Stimulated activated CD4-positive, alpha-beta T cell treated with anti-CD3 and anti-CD28 coated beads, Interleukin-4, amount 100 ng/mL, for 1 hour (primary cell): ENCODE measurements at regions not wholly inside any gene's neighbourhood (a gene's known extent, or its start where the extent isn't known, plus 50 kb on each side); places are given as distances from the start of the nearest gene placed in this dataset.
"Not testable (repeated sequence)": the region's sequence is repeated elsewhere in the genome, so short reads cannot be mapped to it uniquely, and the experiment has no call there.

Experiments used
- DNase-seq: peaks from one replicate; pipeline ENCODE4 v3.0.0-alpha.2; 2020

DNA sequence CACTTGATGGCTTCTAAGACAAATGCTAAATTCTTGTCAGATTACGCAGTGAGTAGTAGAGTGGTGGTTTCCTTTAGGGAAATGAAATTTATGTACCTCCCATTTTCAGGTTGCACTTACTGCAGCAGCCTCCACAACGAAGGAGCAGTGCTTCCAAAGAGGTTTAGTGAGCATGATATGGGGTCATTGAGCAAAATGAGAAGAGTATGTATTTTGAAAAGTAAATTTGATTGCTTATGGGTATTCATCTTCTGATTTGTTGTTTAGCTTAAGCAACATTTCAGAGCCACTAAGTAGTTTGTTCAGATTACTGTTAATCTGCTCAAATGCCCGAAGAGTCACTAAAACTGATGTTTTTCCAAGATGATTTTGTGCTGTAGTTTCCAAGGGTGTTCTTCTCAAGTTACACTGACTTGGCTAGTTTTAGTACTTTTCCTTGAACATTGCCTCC, 493.6 kb downstream of the PCNX1 start:
- DNase-seq = no peak

DNA sequence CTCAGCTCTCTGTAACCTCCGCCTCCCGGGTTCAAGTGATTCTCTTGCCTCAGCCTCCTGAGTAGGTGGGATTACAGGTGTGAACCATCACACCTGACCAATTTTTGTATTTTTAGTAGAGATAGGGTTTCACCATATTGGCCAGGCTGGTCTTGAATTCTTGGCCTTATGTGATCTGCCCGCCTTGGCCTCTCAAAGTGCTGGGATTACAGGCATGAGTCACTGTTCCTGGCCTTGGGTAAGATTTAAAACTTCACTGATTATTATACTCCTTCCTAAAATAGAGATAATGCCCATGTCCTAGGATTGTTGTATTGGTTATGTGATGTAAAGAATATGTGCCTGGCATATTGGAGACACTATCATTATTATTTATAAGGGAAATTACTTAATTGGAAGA, 495.2 kb downstream of the PCNX1 start:
- DNase-seq = not testable (repeated sequence)

DNA sequence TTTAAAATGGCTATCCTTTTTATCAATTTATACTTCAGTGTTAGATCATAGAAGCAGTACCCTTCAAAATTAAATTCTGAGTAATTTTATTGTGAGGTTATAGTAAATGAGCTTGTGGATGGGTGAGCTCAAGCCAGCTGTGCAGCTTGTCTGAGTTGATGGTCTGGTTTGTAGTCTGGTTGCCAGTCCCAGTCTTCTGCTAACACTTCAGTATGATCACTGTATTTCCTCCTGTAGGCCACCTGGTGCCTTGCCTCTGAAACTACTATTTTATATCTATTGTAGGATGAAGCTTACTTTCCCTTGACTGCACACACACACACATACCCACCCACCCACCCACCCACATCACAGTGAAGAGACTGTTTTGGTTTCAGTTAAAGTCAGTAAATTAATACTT, 496.4 kb downstream of the PCNX1 start:
- no peak for DNase-seq

DNA sequence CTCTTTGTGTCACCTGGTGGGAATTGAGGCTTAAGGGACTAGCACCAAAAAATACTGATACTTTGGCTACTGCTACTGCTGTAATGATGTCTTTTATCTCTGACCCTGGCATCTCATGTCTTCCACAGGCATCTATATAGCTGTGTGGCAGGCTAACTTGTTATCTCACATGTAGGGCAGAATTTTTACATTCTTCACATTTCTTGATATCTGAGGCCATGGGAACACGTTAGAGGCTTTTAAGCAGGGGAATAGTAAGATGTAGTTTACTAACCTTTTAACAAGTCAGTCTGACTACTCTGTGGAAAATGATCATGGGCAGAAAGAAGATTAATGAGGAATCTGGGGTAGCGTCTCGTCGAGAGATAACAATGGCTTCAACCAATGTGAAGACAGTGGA, 498.4 kb downstream of the PCNX1 start:
- DNase-seq = no peak

DNA sequence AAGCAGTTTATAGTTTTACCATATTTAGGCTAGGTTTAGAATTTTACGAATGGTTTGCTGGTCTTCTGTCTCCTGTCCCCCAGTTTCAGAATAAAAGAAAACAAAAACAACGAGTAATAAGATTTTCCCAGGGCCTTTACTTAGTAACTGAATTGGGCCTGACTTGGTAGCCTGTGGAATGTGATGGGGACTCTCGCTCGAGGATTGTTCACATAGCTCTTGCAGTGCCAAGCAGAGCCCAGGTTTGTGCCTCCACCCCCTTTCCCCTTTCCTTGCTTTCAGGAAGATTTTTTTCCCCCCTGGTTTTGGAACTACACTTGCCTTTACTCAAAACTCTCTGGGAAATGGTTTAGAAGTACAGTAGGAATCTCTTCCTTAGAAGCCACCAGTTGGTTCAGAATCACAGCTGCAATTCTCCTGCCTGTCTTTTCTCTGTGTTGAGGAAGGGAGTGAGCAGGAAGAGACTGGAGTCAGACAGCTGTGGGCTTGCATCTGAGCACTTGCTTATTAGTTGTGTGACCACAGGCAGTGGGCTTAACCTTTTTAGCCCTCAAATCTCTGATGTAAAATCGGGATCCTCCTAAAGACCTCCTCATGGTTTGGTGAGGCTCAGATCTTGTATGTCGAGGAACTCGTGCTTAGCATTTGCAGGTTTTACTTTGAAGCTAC, 501.2 kb downstream of the PCNX1 start:
- no peak for DNase-seq

DNA sequence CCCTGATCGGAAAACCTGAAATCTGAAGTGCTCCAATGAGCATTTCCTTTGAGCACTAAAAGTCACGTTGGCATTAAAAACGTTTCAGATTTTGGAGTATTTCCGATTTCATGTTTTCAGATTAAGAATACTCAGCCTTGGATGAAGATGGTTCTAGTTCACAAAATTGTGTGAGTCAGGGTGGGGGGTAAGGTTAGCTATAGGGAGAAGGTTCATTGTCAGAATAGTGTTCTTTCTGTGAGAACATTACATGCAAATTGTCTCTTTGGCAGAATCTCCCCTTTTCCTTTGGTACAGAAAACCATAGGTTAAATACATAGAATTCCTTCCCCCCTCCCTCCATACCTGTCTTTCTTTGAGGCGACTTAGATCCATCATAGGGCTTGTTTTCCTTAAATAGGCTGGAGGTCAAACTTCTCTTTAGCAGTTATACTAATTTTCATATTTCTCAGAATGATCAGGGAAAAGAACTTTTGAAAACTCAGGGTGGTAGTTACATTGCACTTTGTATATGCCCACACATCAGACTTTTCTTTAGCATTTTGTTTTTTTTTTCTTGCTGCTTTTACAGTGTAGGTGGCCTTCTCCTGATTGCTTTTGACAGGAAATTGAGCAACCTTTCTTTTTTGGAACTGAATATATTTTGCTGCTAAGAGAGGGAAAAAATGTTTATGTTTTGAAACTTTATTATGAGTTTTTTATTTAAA, 503.5 kb downstream of the PCNX1 start:
- no peak for DNase-seq

DNA sequence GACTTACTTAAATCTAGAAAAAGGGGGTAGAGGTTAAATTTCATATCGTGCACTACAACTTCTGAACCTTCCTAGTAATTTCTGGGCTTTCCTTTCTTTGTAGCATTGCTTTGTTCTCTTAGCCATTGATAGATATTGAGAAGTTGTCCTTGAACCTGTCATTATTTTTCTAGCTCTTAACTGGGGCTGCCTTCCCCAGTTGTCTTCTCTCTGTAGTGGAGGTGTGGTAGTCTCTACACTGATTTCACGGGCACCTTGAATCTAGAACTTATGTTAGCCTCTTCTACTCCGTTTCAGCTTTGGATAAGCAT, 504.0 kb downstream of the PCNX1 start:
- no peak for DNase-seq

DNA sequence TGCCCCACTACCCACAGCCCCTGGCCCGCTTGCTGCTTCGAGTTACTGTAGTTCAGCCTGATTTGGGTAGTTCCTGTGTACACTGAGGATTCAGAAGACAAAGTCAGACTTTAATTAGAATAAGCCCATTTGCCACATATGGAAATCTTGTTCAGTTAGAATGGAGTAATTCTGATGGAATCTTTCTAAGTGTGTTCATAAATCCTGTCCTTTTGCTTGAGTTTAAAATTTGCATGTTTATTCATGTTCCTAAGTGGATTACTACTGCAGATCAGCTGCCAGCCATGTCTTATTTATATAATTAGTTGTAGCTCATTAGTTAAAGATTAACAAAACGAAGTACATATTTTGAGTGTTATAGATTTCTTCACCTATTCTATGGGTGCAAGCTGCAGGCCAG, 504.5 kb downstream of the PCNX1 start:
- DNase-seq = no peak

DNA sequence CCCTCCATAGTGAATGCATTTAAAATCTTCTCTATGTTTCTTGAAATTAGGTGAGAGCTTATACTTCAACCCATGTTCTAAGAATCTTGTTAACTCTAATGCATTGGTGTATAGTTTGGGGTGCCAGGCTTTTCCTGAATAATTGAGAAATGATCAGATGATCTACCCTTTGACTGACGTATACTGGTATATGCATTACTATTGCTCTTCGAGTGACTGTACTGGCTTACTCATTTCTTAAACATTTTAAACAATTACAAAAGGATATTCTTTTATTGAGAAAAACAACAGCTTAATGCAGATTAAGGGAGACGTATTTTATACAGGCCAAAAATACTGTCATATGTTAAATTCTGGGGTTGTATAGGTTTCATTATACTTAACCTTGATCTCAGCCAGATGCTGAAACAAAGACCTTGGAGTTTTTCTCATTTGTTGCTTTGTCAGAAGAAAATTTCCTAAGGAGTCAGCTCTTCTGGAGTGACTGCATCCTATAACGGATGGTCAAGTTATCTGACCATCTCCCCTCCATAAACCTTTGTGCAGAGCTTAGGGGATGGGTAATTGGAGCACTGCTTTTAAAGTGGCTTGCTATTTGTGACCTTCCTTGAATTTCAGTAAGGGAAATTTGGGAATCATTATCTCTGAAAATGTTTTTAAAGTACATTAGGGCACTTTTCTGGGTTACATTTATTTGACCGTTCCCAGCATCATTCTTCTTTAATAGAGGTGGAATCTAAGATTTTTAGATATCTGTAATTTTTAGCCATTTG, 507.6 kb downstream of the PCNX1 start:
- no peak for DNase-seq

DNA sequence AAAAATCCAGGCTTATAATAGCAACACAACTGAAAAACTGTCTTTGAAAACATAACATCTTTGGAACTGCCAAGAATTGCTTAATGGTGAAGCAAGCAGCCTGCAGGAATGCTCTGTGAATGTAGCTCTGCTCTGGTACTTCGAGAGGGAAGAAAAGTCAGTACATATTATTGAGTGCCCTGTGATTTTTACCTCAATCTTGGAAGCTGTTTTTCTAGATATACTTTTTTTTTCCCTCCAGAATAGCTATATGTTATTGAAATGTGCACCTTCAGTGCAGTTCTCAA, 508.1 kb downstream of the PCNX1 start:
- no peak for DNase-seq

DNA sequence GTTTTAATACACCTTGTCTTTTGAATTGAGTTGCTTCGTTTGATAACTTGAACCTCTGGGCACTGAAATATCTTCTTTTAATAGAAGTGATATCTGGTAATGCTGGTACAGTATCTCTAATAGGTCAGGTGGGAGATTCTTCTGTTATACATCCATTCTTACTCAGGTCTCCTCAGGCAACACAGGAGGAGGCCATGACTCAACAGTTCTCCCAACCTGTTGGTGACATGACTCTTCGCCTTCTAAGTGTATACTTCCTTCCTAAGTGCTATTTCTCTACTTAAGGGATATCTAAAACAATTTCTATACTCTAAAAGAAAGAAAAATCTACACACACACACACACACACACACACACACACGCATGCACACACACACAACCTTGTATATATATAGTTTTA, 509.1 kb downstream of the PCNX1 start:
- DNase-seq = no peak

DNA sequence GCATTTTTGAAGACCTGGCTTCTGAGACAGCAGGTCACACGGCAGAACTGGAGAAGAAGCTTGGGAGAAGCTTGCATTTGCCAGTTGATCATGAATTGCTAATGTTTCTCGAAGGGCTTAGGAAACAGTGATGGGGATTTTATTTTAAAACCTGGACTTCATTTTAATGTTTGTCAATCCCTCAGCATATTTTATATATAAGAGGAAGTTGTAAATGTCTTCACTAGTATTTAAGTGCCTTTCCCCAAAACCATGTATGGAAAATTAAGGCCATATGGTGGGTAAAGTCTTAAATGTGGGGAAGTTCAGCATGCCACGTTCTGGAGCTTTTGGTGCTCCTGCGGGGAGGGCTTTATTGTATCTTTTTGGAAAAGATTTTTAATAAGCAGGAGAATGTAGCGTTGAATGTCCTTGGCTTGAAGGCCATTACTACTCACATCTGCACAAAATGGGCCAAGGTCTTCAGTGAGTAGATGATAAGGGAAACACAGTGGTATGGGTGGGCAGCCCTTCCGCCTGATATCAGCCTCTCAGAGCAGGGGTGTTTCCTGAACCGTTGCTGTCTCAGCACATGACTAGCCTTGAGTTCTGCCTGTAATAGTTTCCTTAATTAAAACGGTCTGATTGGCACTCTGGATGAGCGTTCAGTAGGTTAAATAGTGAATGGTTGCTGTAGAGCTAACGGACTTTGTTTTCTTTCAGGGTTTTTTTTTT, 511.4 kb downstream of the PCNX1 start:
- no peak for DNase-seq

DNA sequence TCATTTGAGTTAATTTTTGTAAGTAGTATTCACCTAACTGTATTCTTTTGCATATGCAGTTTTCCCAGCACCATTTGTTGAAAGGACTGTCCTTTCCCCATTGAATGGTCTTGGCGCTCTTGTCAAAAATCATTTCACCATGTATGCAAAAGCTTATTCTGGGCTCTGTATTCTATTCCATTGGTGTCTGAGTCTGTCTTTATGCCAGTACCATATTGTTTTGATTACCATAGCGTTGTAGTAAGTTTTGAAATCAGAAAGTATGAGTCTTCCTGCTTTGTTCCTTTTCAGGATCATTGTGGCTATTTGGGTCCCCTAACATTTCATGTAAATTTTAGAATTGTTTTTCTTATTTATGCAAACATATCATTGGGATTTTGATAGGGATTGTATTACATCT, 508.7 kb upstream of the RGS6 start:
- no peak for DNase-seq

DNA sequence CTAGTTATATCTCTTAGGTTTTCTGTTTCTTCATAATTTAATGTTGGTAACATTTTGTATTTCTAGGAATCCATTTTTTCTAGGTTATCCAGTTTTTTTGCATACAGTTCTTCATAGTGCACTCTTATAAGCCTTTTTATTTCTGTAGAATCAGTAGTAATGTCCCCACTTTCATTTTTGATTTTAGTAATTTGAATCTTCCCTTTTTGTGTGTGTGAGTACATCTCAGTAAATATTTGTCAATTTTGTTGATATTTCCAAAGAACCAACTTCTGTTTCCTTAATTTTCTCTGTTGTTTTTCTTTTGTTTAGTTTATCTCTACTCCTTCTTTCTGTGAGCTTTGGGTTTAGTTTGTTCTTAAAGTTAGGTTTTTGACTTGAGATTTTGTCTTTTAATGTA, 507.3 kb upstream of the RGS6 start:
- no peak for DNase-seq

DNA sequence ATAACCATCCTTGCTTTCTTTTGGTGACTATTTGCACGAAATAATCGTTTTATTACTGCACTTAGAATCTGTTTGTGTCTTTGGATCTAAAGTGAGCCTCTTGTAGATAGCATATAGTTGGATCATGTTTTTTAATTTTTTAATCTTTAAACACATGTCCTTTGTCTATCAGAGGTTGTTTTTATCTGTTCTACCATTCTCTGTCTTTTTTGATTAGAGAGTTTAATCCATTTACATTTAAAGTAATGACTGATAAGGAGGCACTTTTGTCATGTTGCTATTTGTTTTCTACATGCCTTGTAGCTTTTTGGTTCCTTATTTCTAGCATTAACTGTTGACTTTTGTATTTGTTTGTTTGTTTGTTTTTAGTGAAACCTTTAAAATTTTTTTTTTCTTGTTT, 506.2 kb upstream of the RGS6 start:
- no peak for DNase-seq

DNA sequence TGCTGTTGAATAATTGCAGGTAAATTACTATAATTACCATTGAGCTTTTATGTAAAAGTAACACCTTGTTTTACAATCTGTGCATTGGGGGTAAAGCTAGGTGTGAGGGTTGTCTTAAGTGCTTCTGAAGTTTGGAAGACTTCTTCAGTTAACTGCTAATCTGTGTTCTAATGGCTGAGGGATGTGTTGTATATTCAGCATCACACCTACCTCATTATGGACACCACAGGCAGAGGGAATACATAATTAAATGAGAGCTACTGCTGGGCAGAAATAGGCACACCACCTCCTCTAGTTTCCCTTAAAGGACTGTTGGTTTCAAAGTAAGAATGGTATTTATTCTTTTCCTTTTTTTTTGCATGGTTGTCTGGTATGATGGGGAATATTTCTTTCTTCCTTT, 502.3 kb upstream of the RGS6 start:
- DNase-seq = no peak

DNA sequence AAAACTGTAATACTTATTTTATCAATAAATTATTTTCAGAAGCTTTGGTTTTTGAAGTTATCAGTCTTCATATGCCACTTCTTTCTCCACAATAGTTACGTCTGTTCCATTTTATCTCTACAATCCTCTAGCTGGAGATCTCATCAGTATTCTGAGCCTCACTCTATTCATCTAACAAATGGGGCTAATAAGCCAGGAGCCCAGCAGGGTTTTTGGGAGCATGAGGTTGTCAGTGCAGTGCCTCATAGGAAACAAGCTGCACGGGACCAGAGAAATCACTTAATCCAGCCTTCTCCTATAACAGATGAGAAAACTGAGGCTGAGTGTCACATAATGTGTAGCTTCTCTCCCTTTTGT, 501.9 kb upstream of the RGS6 start:
- DNase-seq = no peak

DNA sequence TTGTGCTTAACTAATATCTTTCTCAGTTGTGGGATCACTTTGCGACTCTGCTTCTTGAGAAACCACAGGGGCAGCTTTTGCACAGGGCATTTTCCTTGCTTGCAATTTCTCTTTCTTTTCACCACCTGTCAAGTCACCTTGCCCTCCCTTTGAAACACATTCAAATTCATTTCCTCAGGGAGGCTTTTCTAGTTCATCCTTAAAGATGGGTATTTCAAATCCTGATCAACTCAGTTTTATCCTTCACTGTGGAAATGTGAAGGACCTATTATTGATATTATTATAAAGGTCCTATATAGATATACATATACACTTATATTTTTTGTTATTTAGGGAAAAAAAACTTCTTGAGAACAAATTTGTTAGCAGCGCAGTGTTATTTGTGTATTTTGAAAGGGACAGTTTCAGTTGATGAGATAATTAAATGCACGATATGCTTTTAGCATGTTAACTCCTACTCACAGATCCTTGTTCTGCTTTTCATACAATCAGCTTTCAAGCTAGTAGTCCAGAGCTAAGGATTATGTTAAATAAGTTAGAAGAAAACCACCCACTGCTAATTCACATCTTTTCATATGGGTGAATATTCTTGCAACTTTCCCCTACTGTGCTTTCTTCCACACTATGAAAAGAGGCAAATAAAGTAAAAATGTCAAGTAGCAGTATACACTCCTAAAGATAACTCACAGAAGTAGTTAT, 501.4 kb upstream of the RGS6 start:
- no peak for DNase-seq

DNA sequence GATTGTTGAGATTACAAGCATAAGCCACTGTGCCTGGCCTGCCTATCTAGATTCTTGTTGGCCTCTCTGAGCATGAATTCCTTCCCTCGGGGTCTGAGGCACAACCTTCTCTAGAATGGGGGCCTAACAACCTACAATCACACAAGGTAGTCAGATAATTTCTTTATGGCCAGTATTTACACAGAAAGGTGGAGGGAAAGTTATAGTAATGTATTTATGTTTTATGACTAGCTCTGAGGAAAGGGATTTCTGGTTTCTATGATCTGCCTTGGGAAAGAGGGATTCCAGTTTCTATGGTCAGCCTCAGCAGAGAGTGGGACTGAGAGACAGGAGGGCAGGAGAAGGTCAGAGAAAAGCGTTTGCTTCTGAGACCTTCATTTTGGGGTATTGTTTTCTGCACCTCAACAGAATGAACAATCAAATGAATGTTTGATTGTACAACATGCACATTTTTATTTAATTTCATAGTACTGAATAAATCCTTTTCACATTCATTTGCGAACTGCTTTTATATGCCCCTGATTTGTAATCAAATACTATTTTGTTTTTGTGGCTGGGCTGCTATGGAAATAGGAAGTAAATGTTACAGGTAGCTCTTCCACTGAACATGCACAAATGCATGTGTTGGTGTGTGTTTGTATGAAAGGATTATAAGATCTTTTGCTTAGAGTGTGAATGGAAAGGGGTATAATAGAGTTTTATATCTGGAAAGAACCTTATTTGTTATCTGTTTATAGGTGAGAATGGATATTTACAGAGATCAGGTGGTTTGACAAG, 499.7 kb upstream of the RGS6 start:
- DNase-seq = no peak

DNA sequence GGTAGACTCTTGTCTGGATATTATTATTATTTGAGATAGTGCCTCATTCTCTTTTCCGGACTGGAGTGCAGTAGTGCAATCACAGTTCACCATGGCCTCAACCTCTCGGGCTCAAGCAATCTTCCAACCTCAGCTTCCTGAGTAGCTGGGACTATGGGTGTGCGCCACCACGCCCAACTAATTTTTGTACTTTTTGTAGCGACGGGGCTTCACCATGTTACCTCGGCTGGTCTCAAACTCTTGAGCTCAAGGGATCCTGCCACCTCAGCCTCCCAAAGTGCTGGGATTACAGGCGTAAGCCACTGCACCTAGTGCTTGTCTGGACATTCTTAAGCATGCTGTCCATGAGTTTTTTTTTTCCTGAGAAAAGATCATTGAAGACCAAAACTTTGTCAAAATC, 498.9 kb upstream of the RGS6 start:
- no peak for DNase-seq

DNA sequence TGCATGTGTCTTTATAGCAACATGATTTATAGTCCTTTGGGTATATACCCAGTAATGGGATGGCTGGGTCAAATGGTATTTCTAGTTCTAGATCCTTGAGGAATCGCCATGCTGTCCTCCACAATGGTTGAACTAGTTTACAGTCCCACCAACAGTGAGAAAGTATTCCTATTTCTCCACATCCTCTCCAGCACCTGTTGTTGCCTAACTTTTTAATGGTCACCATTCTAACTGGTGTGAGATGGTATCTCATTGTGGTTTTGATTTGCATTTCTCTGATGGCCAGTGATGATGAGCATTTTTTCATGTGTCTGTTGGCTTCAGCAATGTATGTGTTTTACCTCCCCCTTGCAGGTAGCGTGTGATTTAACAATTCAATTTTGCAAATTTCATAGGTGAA, 496.6 kb upstream of the RGS6 start:
- not testable (repeated sequence) for DNase-seq

DNA sequence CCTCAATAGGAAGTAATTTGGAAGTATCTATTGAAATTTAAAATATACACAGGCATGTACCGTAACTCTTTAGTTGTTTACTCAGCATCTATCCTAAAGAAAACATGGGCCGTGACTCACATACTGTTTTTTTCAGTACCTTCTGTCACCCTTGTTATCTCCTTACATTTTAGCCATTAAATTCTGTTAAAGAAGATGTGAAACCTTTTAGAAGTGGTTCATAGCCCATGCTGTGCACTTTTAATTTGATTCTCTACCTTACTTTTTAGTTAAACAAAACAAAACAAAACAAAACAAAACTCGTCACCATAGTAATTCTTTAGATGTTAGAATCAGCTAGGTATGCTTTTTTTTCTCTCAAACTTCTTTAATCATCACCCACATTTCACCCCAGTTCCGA, 494.4 kb upstream of the RGS6 start:
- DNase-seq = no peak

DNA sequence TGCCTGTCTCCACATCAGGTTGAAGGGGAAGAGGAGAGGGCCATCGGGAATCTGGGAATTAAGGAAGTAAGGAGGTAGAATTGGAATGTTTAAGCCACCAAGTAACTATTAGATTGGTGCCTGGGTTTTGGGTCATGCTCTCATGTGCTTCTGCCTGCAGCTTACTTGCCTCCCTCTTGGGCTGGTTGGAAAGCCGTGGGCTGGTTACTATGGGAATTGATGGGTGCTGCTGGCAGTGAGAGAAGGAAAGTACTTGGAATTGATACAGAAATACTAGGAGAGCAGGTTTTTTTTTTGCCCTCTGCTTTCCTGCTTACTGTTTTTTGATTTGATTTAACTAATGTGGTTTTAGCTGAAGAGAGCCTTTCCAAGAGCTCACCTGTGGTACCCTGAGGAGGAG, 493.5 kb upstream of the RGS6 start:
- DNase-seq = no peak
